Neutrophil (primary cell): ENCODE measurements at regions not wholly inside any gene's neighbourhood (a gene's known extent, or its start where the extent isn't known, plus 50 kb on each side); places are given as distances from the start of the nearest gene placed in this dataset.

Experiments used
- H3K27ac ChIP-seq: fragments of 200-600 bp; sonication (generic); 2 replicates; pipeline ENCODE4 v1.5.1; 2016; ENCODE audit warnings: mild to moderate bottlenecking, moderate library complexity
- H3K27me3 ChIP-seq: fragments of 200-600 bp; sonication (generic); 2 replicates; pipeline ENCODE4 v1.6.0; 2016; ENCODE audit warnings: mild to moderate bottlenecking
- H3K36me3 ChIP-seq: fragments of 200-600 bp; sonication (generic); 2 replicates; pipeline ENCODE4 v1.5.1; 2017
- H3K4me1 ChIP-seq, 2 experiments: fragments of 200-600 bp in 1 of 2; sonication (generic) in 1 of 2; 1 replicate in 1 of 2; 2 replicates in 1 of 2; pipeline versions ENCODE4 v1.5.1 to v1.6.1; 2013 to 2016; ENCODE audit warnings: low read depth in 1 of 2, low read length in 1 of 2, mild to moderate bottlenecking in 1 of 2, moderate library complexity in 1 of 2; ENCODE audit not compliant: control insufficient read depth in 1 of 2, insufficient read depth in 1 of 2
- H3K4me3 ChIP-seq, 2 experiments: fragments of 200-600 bp in 1 of 2; sonication (generic) in 1 of 2; 1 replicate in 1 of 2; 2 replicates in 1 of 2; pipeline ENCODE4 v1.5.1; 2013 to 2016; ENCODE audit warnings: low read depth in 1 of 2, low read length in 1 of 2, mild to moderate bottlenecking in 1 of 2, moderate library complexity in 1 of 2
- H3K9me3 ChIP-seq: fragments of 200-600 bp; sonication (generic); 2 replicates; pipeline ENCODE4 v1.5.1; 2016
- CTCF ChIP-seq: fragments of 200-600 bp; sonication (generic); IDR thresholded peaks from 2 replicates; pipeline ENCODE4 v1.5.1; 2016; ENCODE audit warnings: antibody characterized with exemption

DNA sequence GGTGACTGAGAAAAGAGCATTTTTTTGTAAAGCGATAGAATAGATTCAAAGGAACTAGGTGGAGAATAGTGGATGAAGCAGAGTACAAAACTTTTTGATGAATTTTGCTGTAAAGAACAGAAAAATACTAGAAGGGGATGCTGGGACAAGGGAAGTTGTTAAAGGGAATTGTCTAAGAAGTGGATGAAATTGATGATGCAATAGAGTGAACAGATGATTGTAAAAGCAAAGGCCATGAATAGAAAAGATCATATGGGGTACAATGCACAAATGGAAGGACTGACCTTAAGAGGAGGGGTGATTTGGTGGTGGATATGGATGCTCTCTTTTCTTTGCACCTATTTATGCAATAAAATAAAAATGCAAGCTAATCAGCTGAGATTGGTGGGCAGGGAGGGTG, 262.7 kb upstream of the MAD2L1 start:
- no peak overlapping the region for H3K4me3 ChIP-seq
- no peak for TF ChIP-seq CTCF
- no peaks in the 10 kb centered on the region for H3K4me1 ChIP-seq

GRCh38 chr4:120327276-120327675, 260.6 kb upstream of the MAD2L1 start:
- Histone ChIP-seq H3K9me3 (no peaks in the 10 kb centered on the region), H3K4me1 (no peaks in the 10 kb centered on the region), H3K36me3 (no peaks in the 10 kb centered on the region), H3K4me3 (no peak overlapping the region), H3K27me3 (no peaks in the 10 kb centered on the region), H3K27ac (no peak overlapping the region)
- no peak for TF ChIP-seq CTCF

More for the DNA sequence above, 262.7 kb upstream of the MAD2L1 start:
- H3K9me3 ChIP-seq: no peaks in the 10 kb centered on the region
- H3K27me3 ChIP-seq: no peaks in the 10 kb centered on the region
- no peaks in the 10 kb centered on the region for H3K36me3 ChIP-seq
- H3K27ac ChIP-seq: no peak overlapping the region

DNA sequence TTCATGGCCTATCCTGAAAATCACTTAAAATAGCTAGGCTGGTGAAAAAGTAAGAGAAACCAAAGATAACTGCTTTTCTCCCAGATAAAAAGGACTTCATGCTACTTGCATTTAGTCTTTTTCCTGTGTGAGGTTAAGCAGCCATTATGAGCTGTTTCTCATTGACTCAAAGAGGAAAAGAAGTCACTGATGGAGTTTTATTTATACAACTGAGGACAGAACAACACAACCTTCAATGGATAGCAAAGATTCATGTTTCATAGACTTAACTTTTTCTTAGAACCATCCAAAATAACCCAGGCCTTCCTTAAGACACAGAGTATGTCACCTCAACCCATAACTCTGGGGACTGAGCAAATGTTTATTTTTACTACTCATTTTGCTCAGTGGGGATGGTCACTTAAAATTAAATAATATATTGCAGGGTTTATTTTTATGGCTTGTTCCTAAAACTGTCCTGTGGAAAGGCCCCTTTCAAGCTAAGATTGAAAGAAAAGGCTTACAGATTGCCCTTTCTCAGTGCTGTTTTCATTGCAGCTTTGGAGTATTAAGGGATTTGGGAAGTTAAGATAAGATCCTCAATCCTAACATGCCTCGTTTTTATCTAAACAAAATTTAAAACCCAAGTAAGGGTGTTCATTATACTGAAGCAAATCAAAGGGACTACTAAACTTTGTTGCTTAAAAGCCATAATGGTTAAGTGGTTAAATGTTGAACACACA, 252.6 kb upstream of the MAD2L1 start:
- no peaks in the 10 kb centered on the region for H3K9me3 ChIP-seq
- no peaks in the 10 kb centered on the region for H3K27me3 ChIP-seq
- no peaks in the 10 kb centered on the region for H3K36me3 ChIP-seq
- no peak overlapping the region for H3K4me3 ChIP-seq
- H3K4me1 ChIP-seq: no peaks in the 10 kb centered on the region
- TF ChIP-seq CTCF: no peak
- H3K27ac ChIP-seq: no peak overlapping the region

- Histone ChIP-seq H3K4me3 (no peak overlapping the region), H3K4me1 (no peaks in the 10 kb centered on the region), H3K27me3 (no peaks in the 10 kb centered on the region), H3K27ac (no peak overlapping the region), H3K9me3 (no peaks in the 10 kb centered on the region), H3K36me3 (no peaks in the 10 kb centered on the region)
- no peak for TF ChIP-seq CTCF
Measured at GRCh38 chr4:120318196-120318846, 251.7 kb upstream of the MAD2L1 start.

- Histone ChIP-seq H3K36me3 (no peaks in the 10 kb centered on the region), H3K27ac (no peak overlapping the region), H3K4me3 (no peak overlapping the region), H3K9me3 (no peaks in the 10 kb centered on the region), H3K27me3 (no peaks in the 10 kb centered on the region), H3K4me1 (no peaks in the 10 kb centered on the region)
- TF ChIP-seq CTCF: no peak
Measured at GRCh38 chr4:120317713-120318112, 251.1 kb upstream of the MAD2L1 start.
